ENCODE measurements at regions not wholly inside any gene's neighbourhood (a gene's known extent, or its start where the extent isn't known, plus 50 kb on each side); places are given as distances from the start of the nearest gene placed in this dataset.

- TF ChIP-seq CTCF (IDR thresholded peaks at IDR 0.05) = no peak
- no peak for TF ChIP-seq ZFX (IDR thresholded peaks at IDR 0.05; ENCODE audit: borderline replicate concordance)
- H3K27ac ChIP-seq = no peak overlapping the region; the same call in 1 of the 2 replicates
These were observed 203.7 kb downstream of the RFC3 start for GRCh38 chr13:34021619-34022018.

GRCh38 chr13:34025746-34026145 is 207.8 kb downstream of the RFC3 start:
- TF ChIP-seq ZFX (IDR thresholded peaks at IDR 0.05; ENCODE audit: borderline replicate concordance) (no peak), CTCF (IDR thresholded peaks at IDR 0.05) (no peak)
- H3K27ac ChIP-seq = no peak overlapping the region

GRCh38 chr13:34026308-34026707 is 208.4 kb downstream of the RFC3 start:
- H3K27ac ChIP-seq = no peak overlapping the region

GRCh38 chr13:34028496-34029442 is 210.8 kb downstream of the RFC3 start:
- H3K27ac ChIP-seq = no peak overlapping the region
- TF ChIP-seq ZFX (IDR thresholded peaks at IDR 0.05; ENCODE audit: borderline replicate concordance) (no peak), CTCF (IDR thresholded peaks at IDR 0.05) (no peak)

More at GRCh38 chr13:34026308-34026707, 208.4 kb downstream of the RFC3 start:
- no peak for TF ChIP-seq ZFX (IDR thresholded peaks at IDR 0.05; ENCODE audit: borderline replicate concordance)
- no peak for TF ChIP-seq CTCF (IDR thresholded peaks at IDR 0.05)

- H3K27ac ChIP-seq = no peak overlapping the region
- TF ChIP-seq ZFX (IDR thresholded peaks at IDR 0.05; ENCODE audit: borderline replicate concordance) = no peak
- TF ChIP-seq CTCF (IDR thresholded peaks at IDR 0.05) = no peak
These were observed 212.8 kb downstream of the RFC3 start for GRCh38 chr13:34030782-34031181.

- no peak for TF ChIP-seq CTCF (IDR thresholded peaks at IDR 0.05)
- TF ChIP-seq ZFX (IDR thresholded peaks at IDR 0.05; ENCODE audit: borderline replicate concordance) = no peak
- H3K27ac ChIP-seq = no peak overlapping the region
These were observed 213.7 kb downstream of the RFC3 start for GRCh38 chr13:34031610-34032009.

GRCh38 chr13:34034411-34034810 is 216.5 kb downstream of the RFC3 start:
- H3K27ac ChIP-seq = no peak overlapping the region
- TF ChIP-seq ZFX (IDR thresholded peaks at IDR 0.05; ENCODE audit: borderline replicate concordance) (no peak), CTCF (IDR thresholded peaks at IDR 0.05) (no peak)

All from 22Rv1 (cell line).